OCI-LY1 (cell line): ENCODE measurements at regions not wholly inside any gene's neighbourhood (a gene's known extent, or its start where the extent isn't known, plus 50 kb on each side); places are given as distances from the start of the nearest gene placed in this dataset.
A peak's percentile ranks its signal among the peaks of the same experiment; 100 is the strongest.

Experiments
- H2AFZ ChIP-seq: fragments of 200-600 bp; sonication (generic), shearing (Covaris generic); 2 replicates; pipeline ENCODE4 v1.6.0; 2014; ENCODE audit warnings: antibody characterized with exemption, mild to moderate bottlenecking, low read length
- H3F3A ChIP-seq: fragments of 200-600 bp; sonication (generic), shearing (Covaris generic); 2 replicates; pipeline ENCODE4 v1.6.0; 2014; ENCODE audit warnings: mild to moderate bottlenecking, antibody characterized with exemption, low read length, moderate library complexity; ENCODE audit not compliant: insufficient read depth
- H3K27ac ChIP-seq: fragments of 200-600 bp; sonication (generic); 2 replicates; pipeline ENCODE4 v1.5.1; 2014; ENCODE audit warnings: low read length, mixed run types, mild to moderate bottlenecking, low read depth; ENCODE audit not compliant: poor library complexity, severe bottlenecking
- H3K27me3 ChIP-seq: fragments of 200-600 bp; sonication (generic); 2 replicates; pipeline ENCODE4 v1.6.0; 2014; ENCODE audit warnings: antibody characterized with exemption, mild to moderate bottlenecking, low read length, moderate library complexity; ENCODE audit not compliant: insufficient read depth
- H3K36me3 ChIP-seq: fragments of 200-600 bp; sonication (generic); 2 replicates; pipeline ENCODE4 v1.6.1; 2014; ENCODE audit warnings: mild to moderate bottlenecking, antibody characterized with exemption, low read length, moderate library complexity, mixed read lengths; ENCODE audit not compliant: insufficient read depth
- H3K4me1 ChIP-seq: fragments of 200-600 bp; sonication (generic); 2 replicates; pipeline ENCODE4 v1.5.1; 2014; ENCODE audit warnings: mild to moderate bottlenecking, low read length, moderate library complexity; ENCODE audit not compliant: insufficient read depth, severe bottlenecking
- H3K4me2 ChIP-seq: fragments of 200-600 bp; sonication (generic), shearing (Covaris generic); 2 replicates; pipeline ENCODE4 v1.6.1; 2014; ENCODE audit warnings: low read length
- H3K4me3 ChIP-seq: fragments of 200-600 bp; sonication (generic); 2 replicates; pipeline ENCODE4 v1.5.1; 2014; ENCODE audit warnings: low read length, low read depth, mild to moderate bottlenecking, mixed read lengths; ENCODE audit not compliant: poor library complexity, severe bottlenecking
- H3K79me2 ChIP-seq: fragments of 200-600 bp; shearing (Covaris generic); 2 replicates; pipeline ENCODE4 v1.6.1; 2016; ENCODE audit warnings: mixed run types, low read length, mixed read lengths; ENCODE audit not compliant: insufficient read depth
- H3K9ac ChIP-seq: fragments of 200-600 bp; sonication (generic), shearing (Covaris generic); 2 replicates; pipeline ENCODE4 v1.6.1; 2014; ENCODE audit warnings: mild to moderate bottlenecking, low read length, mixed read lengths
- H3K9me2 ChIP-seq: fragments of 200-600 bp; sonication (generic), shearing (Covaris generic); 2 replicates; pipeline ENCODE4 v1.6.1; 2014; ENCODE audit warnings: low read depth, mild to moderate bottlenecking, low read length, mixed read lengths
- H3K9me3 ChIP-seq: fragments of 200-600 bp; shearing (Covaris generic); 2 replicates; pipeline ENCODE4 v1.6.1; 2014; ENCODE audit warnings: low read length, mixed read lengths
- H4K20me1 ChIP-seq: fragments of 200-600 bp; sonication (generic), shearing (Covaris generic); 2 replicates; pipeline ENCODE4 v1.6.0; 2016; ENCODE audit warnings: mild to moderate bottlenecking, low read length; ENCODE audit not compliant: insufficient read depth
- CTCF ChIP-seq: fragments of 200-600 bp; sonication (generic), shearing (Covaris generic); IDR thresholded peaks from 2 replicates; pipeline ENCODE4 v1.5.1; 2017; ENCODE audit warnings: mild to moderate bottlenecking, antibody characterized with exemption, low read length, moderate library complexity, mixed read lengths
- EZH2 ChIP-seq: fragments of 200-600 bp; sonication (generic), shearing (Covaris generic); IDR thresholded peaks from 2 replicates; pipeline ENCODE4 v1.8.0; 2017; ENCODE audit warnings: borderline replicate concordance, mixed run types, mild to moderate bottlenecking, antibody characterized with exemption, low read length, moderate library complexity, mixed read lengths

- H3K4me1 ChIP-seq = peaks cover 13% of the 10 kb centered on the region
- peaks cover 13% of the 10 kb centered on the region; the same call in 1 of the 2 replicates for H3K36me3 ChIP-seq
- no peaks in the 10 kb centered on the region for H3K27me3 ChIP-seq
- TF ChIP-seq EZH2 = no peak
- no peaks in the 10 kb centered on the region for H3K9me2 ChIP-seq
- H3K79me2 ChIP-seq = no peaks in the 10 kb centered on the region
- H2AFZ ChIP-seq = no peak overlapping the region
- no peak overlapping the region for H3K4me2 ChIP-seq
- H3K27ac ChIP-seq = no peak overlapping the region
- H3K4me3 ChIP-seq = no peak overlapping the region
- no peak overlapping the region for H3K9ac ChIP-seq
- H3F3A ChIP-seq = no peaks in the 10 kb centered on the region
- H3K9me3 ChIP-seq = peaks cover 33% of the 10 kb centered on the region
- H4K20me1 ChIP-seq = no peaks in the 10 kb centered on the region
These were observed 702.0 kb downstream of the CDH11 start for GRCh38 chr16:64419832-64420231.

GRCh38 chr16:64417711-64418227 lies 704.1 kb downstream of the CDH11 start:
- Histone ChIP-seq H3K4me2 (no peak overlapping the region), H3K9ac (no peak overlapping the region), H3K9me3 (peaks cover 32% of the 10 kb centered on the region), H3K4me3 (no peak overlapping the region), H3K4me1 (peaks cover 27% of the 10 kb centered on the region), H3K79me2 (no peaks in the 10 kb centered on the region), H3K36me3 (peaks cover 13% of the 10 kb centered on the region; the same call in 1 of the 2 replicates), H3K9me2 (no peaks in the 10 kb centered on the region), H2AFZ (no peak overlapping the region), H4K20me1 (no peaks in the 10 kb centered on the region), H3K27ac (no peak overlapping the region), H3K27me3 (no peaks in the 10 kb centered on the region), H3F3A (no peaks in the 10 kb centered on the region)
- TF ChIP-seq CTCF = no peak
- no peak for TF ChIP-seq EZH2

GRCh38 chr16:64416216-64417005 lies 705.5 kb downstream of the CDH11 start:
- Histone ChIP-seq H3K27ac (no peak overlapping the region), H3K4me3 (peak overlapping the region; percentile 26), H3K27me3 (no peaks in the 10 kb centered on the region), H3K9me3 (peaks cover 23% of the 10 kb centered on the region), H3K9ac (no peak overlapping the region), H3K4me2 (peak overlapping the region; percentile 60), H3K36me3 (peaks cover 7% of the 10 kb centered on the region; the same call in 1 of the 2 replicates), H3K9me2 (no peaks in the 10 kb centered on the region), H4K20me1 (no peaks in the 10 kb centered on the region), H3K4me1 (peaks cover 33% of the 10 kb centered on the region), H2AFZ (peak overlapping the region; percentile 95), H3K79me2 (no peaks in the 10 kb centered on the region), H3F3A (no peaks in the 10 kb centered on the region)
- TF ChIP-seq EZH2 = no peak

GRCh38 chr16:64412578-64413280 lies 709.1 kb downstream of the CDH11 start:
- TF ChIP-seq EZH2 (no peak), CTCF (no peak)

More at GRCh38 chr16:64412578-64413280, 709.1 kb downstream of the CDH11 start:
- H3K27ac ChIP-seq = peak overlapping the region; percentile 19
- no peaks in the 10 kb centered on the region for H3F3A ChIP-seq
- H4K20me1 ChIP-seq = no peaks in the 10 kb centered on the region
- peaks cover 10% of the 10 kb centered on the region for H3K9me3 ChIP-seq
- peaks cover 58% of the 10 kb centered on the region for H3K4me1 ChIP-seq
- no peaks in the 10 kb centered on the region for H3K9me2 ChIP-seq
- H3K4me2 ChIP-seq = no peak overlapping the region
- no peaks in the 10 kb centered on the region for H3K27me3 ChIP-seq
- H3K9ac ChIP-seq = no peak overlapping the region
- H3K36me3 ChIP-seq = no peaks in the 10 kb centered on the region
- no peak overlapping the region; the same call in 1 of the 2 replicates for H2AFZ ChIP-seq
- H3K79me2 ChIP-seq = no peaks in the 10 kb centered on the region
- H3K4me3 ChIP-seq = no peak overlapping the region
